Karpas-422 (cell line): ENCODE measurements at regions not wholly inside any gene's neighbourhood (a gene's known extent, or its start where the extent isn't known, plus 50 kb on each side); places are given as distances from the start of the nearest gene placed in this dataset.
"Not testable (repeated sequence)": the region's sequence is repeated elsewhere in the genome, so short reads cannot be mapped to it uniquely, and the experiment has no call there.

ENCODE experiments used
- DNase-seq: peaks from one replicate; pipeline ENCODE4 v3.0.0-alpha.2; 2015
- H2AFZ ChIP-seq: fragments of 200-600 bp; sonication (generic); 2 replicates; pipeline ENCODE4 v1.6.1; 2014; ENCODE audit warnings: antibody characterized with exemption, low read length, mixed read lengths
- H3K27ac ChIP-seq: fragments of 200-600 bp; sonication (generic); 2 replicates; pipeline ENCODE4 v1.5.1; 2014; ENCODE audit warnings: mild to moderate bottlenecking, low read length, moderate library complexity
- H3K27me3 ChIP-seq: fragments of 200-600 bp; sonication (generic); 2 replicates; pipeline ENCODE4 v1.6.1; 2014; ENCODE audit warnings: low read length, mixed read lengths
- H3K36me3 ChIP-seq: fragments of 200-600 bp; sonication (generic); 2 replicates; pipeline ENCODE4 v1.6.1; 2014; ENCODE audit warnings: low read length, mixed read lengths; ENCODE audit not compliant: insufficient read depth
- H3K4me1 ChIP-seq: fragments of 200-600 bp; sonication (generic); 2 replicates; pipeline ENCODE4 v1.6.1; 2014; ENCODE audit warnings: mild to moderate bottlenecking, low read length, mixed read lengths
- H3K4me2 ChIP-seq: fragments of 200-600 bp; sonication (generic); 2 replicates; pipeline ENCODE4 v1.6.1; 2014; ENCODE audit warnings: low read length, low read depth, mild to moderate bottlenecking; ENCODE audit not compliant: poor library complexity, severe bottlenecking
- H3K4me3 ChIP-seq: fragments of 200-600 bp; sonication (generic); 2 replicates; pipeline ENCODE4 v1.5.1; 2014; ENCODE audit warnings: mild to moderate bottlenecking, antibody characterized with exemption, low read length, mixed read lengths
- H3K79me2 ChIP-seq: fragments of 200-600 bp; sonication (generic); 2 replicates; pipeline ENCODE4 v1.6.1; 2014; ENCODE audit warnings: mild to moderate bottlenecking, low read length, mixed read lengths
- H3K9ac ChIP-seq: fragments of 200-600 bp; sonication (generic); 2 replicates; pipeline ENCODE4 v1.6.0; 2014; ENCODE audit warnings: low read length
- H3K9me2 ChIP-seq: fragments of 200-600 bp; sonication (generic), shearing (Covaris generic); replicated peaks from 2 replicates; pipeline ENCODE4 v1.6.0; 2014; ENCODE audit warnings: mild to moderate bottlenecking, low read length, moderate library complexity; ENCODE audit not compliant: insufficient read depth
- H3K9me3 ChIP-seq: fragments of 300-700, 200-600 bp; sonication (generic); 2 replicates; pipeline ENCODE4 v1.6.1; 2014; ENCODE audit warnings: low read length, mixed read lengths
- H4K20me1 ChIP-seq: fragments of 200-600 bp; sonication (generic); 2 replicates; pipeline ENCODE4 v1.6.1; 2014; ENCODE audit warnings: mild to moderate bottlenecking, antibody characterized with exemption, low read length, low read depth; ENCODE audit not compliant: insufficient read depth

DNA sequence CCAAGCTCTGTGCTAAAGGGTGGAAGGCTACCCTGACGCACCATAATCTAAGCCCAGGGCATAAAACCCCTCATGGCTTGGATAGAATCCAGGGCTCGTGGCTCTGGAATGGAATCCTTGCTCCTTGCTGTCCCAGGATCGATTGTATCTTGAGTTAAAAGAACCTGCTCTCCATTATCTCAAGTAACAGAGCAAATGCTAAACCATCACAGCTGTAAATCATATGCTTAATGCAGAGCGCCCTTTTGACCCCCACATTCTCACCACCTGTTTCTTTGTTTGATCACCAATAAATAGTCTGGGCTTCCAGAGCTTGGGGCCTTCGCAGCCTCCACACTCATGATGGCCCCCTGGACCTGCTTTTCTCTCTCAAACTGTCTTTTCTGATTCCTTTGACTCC is 299.3 kb upstream of the MGAT4C start:
- H3K36me3 ChIP-seq, H3K79me2 ChIP-seq, H3K27me3 ChIP-seq, H3K4me1 ChIP-seq, H4K20me1 ChIP-seq, H2AFZ ChIP-seq, H3K4me3 ChIP-seq, H3K9ac ChIP-seq, H3K4me2 ChIP-seq, H3K27ac ChIP-seq, DNase-seq, H3K9me2 ChIP-seq: not testable (repeated sequence)
- H3K9me3 ChIP-seq: peaks cover 18% of the 10 kb centered on the region

DNA sequence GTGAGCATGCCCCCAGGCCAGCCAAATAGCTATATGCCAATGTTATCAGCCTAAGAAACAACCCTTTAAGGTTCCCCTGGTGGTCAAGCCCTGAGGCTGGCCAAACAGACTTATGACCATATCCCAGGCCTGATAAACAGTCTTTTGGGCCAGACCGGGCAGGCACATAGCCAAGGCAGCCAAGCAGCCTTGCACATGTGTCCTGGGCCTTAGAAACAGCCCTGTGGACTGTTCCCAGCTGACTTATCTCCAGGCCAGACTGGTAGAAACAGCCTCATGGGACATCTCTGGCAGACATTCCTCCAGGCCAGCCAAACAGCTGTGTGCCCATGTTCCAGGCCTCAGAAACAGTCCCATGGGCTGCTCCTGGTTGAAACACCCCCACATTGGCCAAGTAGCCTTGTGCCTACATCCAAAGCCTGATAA is 295.0 kb upstream of the MGAT4C start:
- Histone ChIP-seq H4K20me1 (no peaks in the 10 kb centered on the region), H3K9ac (no peak overlapping the region), H3K4me1 (no peaks in the 10 kb centered on the region), H3K79me2 (no peaks in the 10 kb centered on the region), H3K9me2 (no peaks in the 10 kb centered on the region), H3K27me3 (no peaks in the 10 kb centered on the region), H3K27ac (no peak overlapping the region), H3K4me3 (no peak overlapping the region), H3K4me2 (no peak overlapping the region), H3K36me3 (no peaks in the 10 kb centered on the region), H2AFZ (no peak overlapping the region), H3K9me3 (peaks cover 6% of the 10 kb centered on the region)
- no peak for DNase-seq

DNA sequence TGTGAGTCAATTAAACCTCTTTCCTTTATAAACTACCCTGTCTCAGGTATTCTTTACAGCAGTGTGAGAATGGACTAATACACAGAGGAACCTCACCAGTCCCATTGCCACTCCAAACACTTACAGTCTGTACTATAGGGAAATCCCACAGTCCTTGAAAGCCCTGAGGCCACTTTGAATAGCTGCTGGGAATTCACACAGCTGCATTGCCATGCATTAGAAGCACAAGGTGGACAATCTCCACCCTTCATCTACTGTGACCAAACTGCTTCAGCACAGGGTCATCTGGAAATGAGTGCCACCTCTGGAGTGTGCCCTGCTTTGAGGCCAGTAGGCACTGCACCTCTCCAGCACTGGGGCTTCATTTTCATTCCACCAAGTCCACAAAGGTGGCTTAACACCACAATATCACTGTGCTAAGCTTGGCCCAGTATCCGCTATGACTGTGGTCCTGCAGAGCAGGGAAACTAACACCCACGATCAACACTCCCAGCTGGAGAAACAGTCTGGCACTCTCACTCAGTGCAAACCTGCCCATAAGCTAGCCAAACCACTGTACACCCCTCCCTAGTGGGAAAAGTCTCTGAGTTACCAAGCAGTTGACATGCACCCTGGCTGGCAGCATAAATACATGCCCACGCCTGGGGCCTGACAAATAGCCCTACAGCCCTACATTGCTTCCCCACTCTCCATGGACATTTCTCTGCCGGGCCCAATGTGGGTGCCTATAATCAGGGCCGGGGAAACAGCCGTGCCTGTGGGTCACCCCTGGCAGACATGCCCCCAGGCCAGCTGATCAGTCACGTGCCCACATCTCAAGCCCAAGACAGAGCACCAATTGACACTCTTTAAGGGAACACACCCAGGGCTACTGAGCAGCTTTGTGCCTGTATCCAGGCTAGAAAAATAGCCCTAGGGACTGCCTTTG is 294.3 kb upstream of the MGAT4C start:
- Histone ChIP-seq H2AFZ (no peak overlapping the region), H3K79me2 (no peaks in the 10 kb centered on the region), H3K4me3 (no peak overlapping the region), H3K9ac (no peak overlapping the region), H3K9me2 (no peaks in the 10 kb centered on the region), H3K9me3 (peaks cover 6% of the 10 kb centered on the region), H3K4me1 (no peaks in the 10 kb centered on the region), H3K4me2 (no peak overlapping the region), H3K27me3 (no peaks in the 10 kb centered on the region), H3K36me3 (no peaks in the 10 kb centered on the region), H4K20me1 (no peaks in the 10 kb centered on the region), H3K27ac (no peak overlapping the region)
- DNase-seq: no peak

DNA sequence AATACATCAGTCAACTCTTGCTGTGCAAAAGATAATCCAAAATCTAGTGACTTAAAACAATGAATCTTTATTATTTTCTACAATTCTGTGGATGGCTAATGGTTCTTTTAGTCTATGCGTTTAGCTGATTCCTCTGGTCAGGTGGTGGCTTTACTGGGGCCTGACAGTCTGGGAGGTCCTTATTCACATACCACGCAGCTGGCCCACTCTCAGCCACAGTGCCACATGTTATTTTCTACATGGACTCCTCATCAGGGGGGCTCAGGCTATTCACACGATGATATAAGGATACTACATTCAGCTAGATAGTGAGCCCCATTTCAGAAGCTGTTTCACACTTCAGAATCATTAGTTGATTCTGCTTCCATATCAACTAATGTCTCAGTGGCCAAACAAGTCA is 287.5 kb upstream of the MGAT4C start:
- H3K9me2 ChIP-seq: no peaks in the 10 kb centered on the region
- H4K20me1 ChIP-seq: no peaks in the 10 kb centered on the region
- H3K4me3 ChIP-seq: no peak overlapping the region
- H3K36me3 ChIP-seq: no peaks in the 10 kb centered on the region
- DNase-seq: no peak
- H3K4me1 ChIP-seq: no peaks in the 10 kb centered on the region
- H3K4me2 ChIP-seq: no peak overlapping the region
- no peak overlapping the region for H3K27ac ChIP-seq
- H3K9ac ChIP-seq: no peak overlapping the region
- H3K27me3 ChIP-seq: no peaks in the 10 kb centered on the region
- peaks cover 6% of the 10 kb centered on the region for H3K9me3 ChIP-seq
- H2AFZ ChIP-seq: no peak overlapping the region
- no peaks in the 10 kb centered on the region for H3K79me2 ChIP-seq

DNA sequence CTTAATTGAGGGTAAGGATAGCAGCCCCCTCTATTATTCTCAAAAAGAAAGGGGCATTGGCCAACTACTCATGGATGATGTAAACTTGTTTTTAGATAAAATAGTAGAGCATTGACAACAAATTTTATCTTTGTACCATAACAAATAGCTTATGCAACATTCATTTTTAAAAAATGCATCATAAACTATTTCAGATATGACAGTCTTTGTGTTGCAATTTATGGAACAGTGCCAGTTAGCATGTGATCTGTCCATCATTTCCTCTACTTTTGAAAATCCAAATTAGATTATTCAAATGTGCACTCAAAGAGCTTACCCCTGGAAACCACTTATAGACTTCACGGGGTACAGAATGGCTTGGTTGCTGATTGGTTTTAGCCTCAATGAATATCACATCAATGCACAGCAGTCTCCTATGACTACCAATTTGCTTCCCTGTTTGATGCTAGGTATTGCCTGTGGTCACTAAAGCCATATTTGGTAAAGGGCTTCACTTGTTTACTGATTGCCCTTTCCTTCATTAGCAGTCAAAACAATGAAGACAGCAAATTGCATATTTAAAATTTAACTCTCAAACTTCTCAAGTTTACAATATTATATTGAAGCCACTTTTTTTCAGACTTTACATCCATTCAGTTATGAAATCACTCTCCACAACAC is 274.9 kb upstream of the MGAT4C start:
- Histone ChIP-seq H3K27ac (no peak overlapping the region), H3K4me3 (no peak overlapping the region), H3K27me3 (no peaks in the 10 kb centered on the region), H3K9me2 (no peaks in the 10 kb centered on the region), H3K4me2 (no peak overlapping the region), H3K9ac (no peak overlapping the region), H2AFZ (no peak overlapping the region), H3K36me3 (no peaks in the 10 kb centered on the region), H3K9me3 (peaks cover 37% of the 10 kb centered on the region), H3K4me1 (no peaks in the 10 kb centered on the region), H4K20me1 (no peaks in the 10 kb centered on the region), H3K79me2 (no peaks in the 10 kb centered on the region)
- DNase-seq: no peak

DNA sequence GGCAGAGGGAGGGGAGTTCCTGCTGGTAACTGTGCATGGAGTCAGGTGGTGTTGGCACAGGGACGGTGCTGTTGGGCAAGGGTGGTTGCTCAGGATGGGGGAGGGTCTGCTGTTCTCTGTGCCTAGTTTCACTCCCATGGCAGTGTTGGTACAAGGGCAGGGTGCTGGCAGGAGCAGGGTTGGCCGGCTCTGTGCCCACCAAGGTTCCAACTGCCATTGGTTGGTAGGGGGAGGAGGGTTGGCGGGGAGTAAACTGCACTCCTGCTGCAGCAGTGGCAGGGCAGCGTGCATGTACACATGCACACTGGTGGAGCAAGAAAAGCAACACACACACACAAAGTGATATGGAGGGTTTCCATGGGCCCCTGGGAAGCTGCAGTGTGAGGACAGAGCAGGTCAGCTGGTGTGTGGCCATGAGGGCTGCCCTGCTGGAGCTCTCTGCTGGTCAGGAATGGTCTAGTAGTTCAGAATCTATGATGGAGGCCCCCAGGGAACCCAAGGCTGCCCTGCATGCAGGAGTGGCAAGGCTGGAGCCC is 269.9 kb upstream of the MGAT4C start:
- H3K9ac ChIP-seq: no peak overlapping the region
- no peak overlapping the region for H3K4me2 ChIP-seq
- H4K20me1 ChIP-seq: no peaks in the 10 kb centered on the region
- no peak overlapping the region for H3K27ac ChIP-seq
- no peak for DNase-seq
- no peaks in the 10 kb centered on the region for H3K4me1 ChIP-seq
- peaks cover 33% of the 10 kb centered on the region for H3K9me3 ChIP-seq
- no peaks in the 10 kb centered on the region for H3K9me2 ChIP-seq
- no peaks in the 10 kb centered on the region for H3K27me3 ChIP-seq
- H3K79me2 ChIP-seq: no peaks in the 10 kb centered on the region
- H3K36me3 ChIP-seq: no peaks in the 10 kb centered on the region
- H3K4me3 ChIP-seq: no peak overlapping the region
- H2AFZ ChIP-seq: no peak overlapping the region

DNA sequence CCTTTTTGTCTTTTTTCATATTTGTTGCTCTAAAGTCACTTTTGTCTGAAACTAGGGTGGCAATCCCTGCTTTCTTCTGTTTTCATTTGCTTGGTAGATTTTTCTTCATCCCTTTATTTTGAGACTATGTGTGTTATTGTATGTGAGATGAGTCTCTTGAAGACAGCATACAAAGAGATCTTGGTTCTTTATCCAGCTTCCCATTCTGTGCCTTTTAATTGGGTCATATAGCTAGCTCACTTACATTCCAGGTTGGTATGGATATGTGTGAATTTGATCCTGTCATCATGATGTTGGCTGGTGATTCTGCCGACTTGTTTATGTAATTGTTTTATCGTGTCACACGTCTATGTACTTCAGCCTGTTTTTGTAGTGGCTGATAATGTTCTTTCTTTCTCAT is 267.7 kb upstream of the MGAT4C start:
- Histone ChIP-seq H3K4me3 (no peak overlapping the region), H3K27ac (no peak overlapping the region)
- no peak for DNase-seq

DNA sequence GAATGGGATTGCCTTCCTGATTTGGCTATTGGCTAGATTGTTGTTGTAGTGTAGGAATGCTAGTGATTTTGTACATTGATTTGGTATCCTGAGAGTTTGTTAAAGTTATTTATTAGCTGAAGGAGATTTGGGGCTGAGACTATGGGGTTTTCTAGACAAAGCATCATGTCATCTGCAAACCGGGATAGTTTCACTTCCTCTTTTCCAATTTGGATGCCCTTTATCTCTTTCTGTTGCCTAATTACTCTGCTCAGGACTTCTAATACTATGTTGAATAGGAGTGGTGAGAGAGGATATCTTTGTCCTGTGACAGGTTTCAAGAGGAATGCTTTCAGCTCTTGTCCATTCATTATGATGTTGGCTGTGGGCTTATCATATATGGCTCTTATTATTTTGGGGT is 265.7 kb upstream of the MGAT4C start:
- Histone ChIP-seq H3K79me2 (no peaks in the 10 kb centered on the region), H4K20me1 (no peaks in the 10 kb centered on the region), H3K4me2 (no peak overlapping the region), H3K4me3 (no peak overlapping the region), H3K9ac (no peak overlapping the region), H3K36me3 (no peaks in the 10 kb centered on the region), H3K27ac (no peak overlapping the region), H3K9me2 (no peaks in the 10 kb centered on the region), H3K9me3 (peaks cover 24% of the 10 kb centered on the region), H3K4me1 (no peaks in the 10 kb centered on the region), H3K27me3 (no peaks in the 10 kb centered on the region), H2AFZ (no peak overlapping the region)
- no peak for DNase-seq

More for the DNA sequence above, 267.7 kb upstream of the MGAT4C start:
- Histone ChIP-seq H3K9ac (no peak overlapping the region), H3K36me3 (no peaks in the 10 kb centered on the region), H3K4me1 (no peaks in the 10 kb centered on the region), H3K79me2 (no peaks in the 10 kb centered on the region), H3K27me3 (no peaks in the 10 kb centered on the region), H3K4me2 (no peak overlapping the region), H3K9me3 (peaks cover 27% of the 10 kb centered on the region), H4K20me1 (no peaks in the 10 kb centered on the region), H2AFZ (no peak overlapping the region), H3K9me2 (no peaks in the 10 kb centered on the region)
